GM19324 (cell line): ENCODE measurements at regions not wholly inside any gene's neighbourhood (a gene's known extent, or its start where the extent isn't known, plus 50 kb on each side); places are given as distances from the start of the nearest gene placed in this dataset.
"Not testable (repeated sequence)": the region's sequence is repeated elsewhere in the genome, so short reads cannot be mapped to it uniquely, and the experiment has no call there.

Source experiments
- ATAC-seq: cut with Tn5 transposase; IDR thresholded peaks from one replicate; pipeline ENCODE4 v1.9.1; 2021; ENCODE audit warnings: mild to moderate bottlenecking, moderate library complexity; ENCODE audit not compliant: unreplicated experiment, low FRiP score

DNA sequence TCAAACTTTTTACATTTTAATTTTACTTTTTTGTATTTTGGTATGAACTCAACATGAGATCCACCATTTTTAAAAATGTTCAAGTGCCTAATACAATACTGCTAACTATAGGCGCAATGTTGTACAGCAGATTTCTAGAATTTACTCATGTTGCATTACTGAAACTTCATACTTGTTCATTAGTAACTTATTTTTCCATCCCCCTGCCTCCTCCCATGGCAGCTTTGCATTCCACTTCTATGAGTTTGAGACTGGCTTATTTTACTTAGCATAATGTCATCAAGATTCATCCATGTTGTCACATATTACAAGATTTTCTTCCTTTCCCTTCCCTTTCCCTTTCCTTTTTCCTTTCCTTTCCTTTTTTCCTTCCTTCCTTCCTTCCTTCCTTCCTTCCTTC lies 825.9 kb downstream of the SLC16A7 start:
- ATAC-seq: no peak

DNA sequence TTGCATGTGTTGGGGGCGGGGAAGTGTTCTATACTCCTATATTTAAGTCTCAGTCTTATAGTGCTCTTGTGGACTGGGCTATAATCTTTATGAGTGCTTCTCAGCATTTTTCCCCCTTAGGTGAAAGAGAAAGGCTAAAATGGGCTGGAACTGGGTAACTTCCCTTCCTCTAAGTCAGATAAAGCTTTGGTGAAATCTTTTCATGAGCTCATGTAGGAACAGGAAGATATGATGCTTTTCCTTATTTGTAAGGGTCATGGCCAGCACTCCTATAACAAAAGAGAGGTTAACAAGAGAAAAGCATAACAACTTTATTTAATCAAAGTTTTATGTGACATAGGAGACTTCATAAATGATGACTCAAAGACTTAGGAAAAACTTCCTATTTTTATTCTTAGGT lies 841.5 kb downstream of the SLC16A7 start:
- ATAC-seq: no peak

DNA sequence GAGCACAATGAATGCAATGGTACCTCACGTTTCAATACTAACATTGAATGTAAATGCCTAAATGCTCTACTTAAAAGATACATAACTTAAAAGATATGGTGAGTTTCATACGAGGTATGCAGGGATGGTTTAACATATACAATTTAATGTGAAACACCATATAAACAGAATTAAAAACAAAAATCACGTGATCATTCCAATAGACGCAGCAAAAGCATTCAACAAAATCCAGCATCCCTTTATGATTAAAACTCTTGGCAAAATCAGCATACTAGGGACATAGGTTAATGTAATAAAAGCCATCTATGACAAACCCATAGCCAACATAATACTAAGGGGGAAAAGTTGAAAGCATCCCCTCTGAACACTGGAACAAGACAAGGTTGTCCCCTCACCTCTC lies 845.7 kb downstream of the SLC16A7 start:
- ATAC-seq: no peak

- ATAC-seq: no peak
Observed at GRCh38 chr12:60451457-60451856, 855.6 kb downstream of the SLC16A7 start.

- ATAC-seq: no peak
Observed at GRCh38 chr12:60465060-60465459, 869.2 kb downstream of the SLC16A7 start.

GRCh38 chr12:60468546-60468945 lies 872.7 kb downstream of the SLC16A7 start:
- ATAC-seq: no peak

GRCh38 chr12:60475825-60476224 lies 880.0 kb downstream of the SLC16A7 start:
- ATAC-seq: no peak

DNA sequence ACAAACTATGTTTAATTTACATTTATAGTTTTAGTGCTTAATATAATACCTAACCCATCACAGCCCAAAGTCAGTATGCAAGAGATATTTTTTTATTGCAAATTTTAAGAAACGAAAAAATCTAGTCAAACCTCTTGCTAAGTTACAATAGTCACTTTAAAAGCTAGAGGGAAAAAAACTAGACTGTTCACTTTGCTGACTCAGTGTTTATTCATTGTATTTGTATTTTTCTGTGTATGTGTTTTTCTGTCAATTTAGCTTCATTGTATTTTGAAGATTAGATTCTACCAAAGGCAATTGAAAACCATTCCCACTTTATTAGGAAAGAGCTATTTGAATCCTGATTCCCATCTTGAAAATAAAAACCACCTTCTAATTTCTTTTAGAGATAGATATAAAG lies 891.5 kb downstream of the SLC16A7 start:
- no peak for ATAC-seq

DNA sequence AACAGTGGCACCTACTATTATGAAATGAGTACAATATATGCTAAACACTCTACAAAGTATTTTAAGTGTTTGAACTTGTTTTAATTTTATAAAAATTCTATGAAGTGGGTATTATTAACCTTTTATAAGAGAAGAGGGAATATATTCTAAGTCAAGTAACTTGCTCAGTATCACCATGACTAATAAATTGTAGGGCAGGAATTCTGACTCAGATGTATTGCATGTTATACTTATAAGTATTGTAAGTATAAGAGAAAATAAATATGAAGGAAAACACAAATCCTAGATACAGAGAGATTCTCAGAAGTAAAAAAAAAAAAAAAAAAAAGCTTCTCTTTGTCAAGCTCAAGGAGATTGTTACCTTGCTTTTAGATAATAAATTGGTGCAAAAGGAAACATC lies 893.2 kb downstream of the SLC16A7 start:
- no peak for ATAC-seq

DNA sequence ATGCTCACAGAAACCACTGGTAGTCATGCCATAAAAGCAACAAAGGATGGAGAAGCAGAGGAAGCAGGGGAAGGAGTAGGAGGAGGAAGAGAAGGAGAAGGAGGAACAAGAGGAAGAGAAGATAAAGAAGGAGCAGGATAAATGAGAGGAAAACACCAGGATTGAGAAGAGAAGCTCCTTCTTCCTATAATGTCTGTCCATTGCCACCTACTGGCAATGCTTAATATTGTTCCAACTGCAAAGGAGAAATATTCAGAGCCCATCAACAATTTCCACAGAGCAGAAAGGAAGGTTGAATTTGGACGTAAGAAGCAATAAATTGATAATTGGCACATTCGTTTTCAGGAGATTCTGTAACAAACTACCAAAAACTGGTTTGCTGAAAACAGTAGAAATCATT lies 898.4 kb downstream of the SLC16A7 start:
- no peak for ATAC-seq

DNA sequence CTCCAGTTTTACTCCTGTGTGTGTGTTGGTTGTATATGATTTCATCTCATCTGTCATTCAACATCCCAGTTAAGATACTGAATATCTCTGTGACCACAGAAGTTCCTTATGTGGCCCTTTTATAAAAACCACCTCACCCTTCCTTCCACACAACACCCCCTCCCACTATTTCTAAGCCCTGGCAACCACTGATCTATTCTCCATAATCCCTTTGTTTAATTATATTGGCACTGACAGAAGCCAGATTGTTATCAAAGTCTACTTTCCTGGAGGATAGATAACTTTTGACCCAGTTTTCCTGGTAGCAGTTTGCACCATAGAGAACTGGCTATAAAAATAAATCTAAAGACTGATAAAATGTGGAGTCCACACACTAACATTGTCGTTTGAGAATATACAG lies 902.8 kb downstream of the SLC16A7 start:
- ATAC-seq: no peak

GRCh38 chr12:60501124-60501729 lies 905.4 kb downstream of the SLC16A7 start:
- ATAC-seq: no peak

DNA sequence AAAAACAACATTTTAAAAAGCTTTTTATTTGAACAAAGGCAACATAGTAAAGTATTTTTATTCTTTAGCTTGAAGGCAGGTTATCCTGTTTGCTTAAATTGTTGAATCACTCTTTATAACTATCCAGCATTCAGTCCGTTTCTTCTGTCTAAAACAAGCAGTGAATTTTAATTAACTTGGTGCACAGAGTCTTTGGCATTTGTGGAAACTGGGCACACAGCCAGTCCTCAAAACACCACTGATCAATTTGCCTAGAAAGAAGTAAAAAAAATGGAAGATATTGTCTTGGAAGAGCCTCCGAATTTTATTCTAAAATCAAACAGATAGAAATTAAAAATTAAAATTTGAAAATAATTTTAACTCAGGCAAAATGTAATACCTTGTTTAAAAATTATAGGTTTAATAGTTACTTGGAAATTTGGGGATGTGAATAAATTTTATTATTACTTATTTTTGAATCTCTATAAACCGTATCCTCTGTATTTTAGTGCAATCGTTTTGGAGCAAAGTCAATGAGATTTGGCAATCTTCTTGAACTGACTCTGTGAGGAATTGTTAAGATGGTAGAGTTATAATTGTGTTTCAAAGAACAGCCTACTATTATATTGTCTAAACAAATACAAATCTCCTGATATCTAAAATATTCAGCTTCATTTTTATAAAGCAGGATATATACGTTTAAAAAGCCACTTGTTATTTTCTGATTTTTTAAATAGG lies 927.0 kb downstream of the SLC16A7 start:
- ATAC-seq: no peak

DNA sequence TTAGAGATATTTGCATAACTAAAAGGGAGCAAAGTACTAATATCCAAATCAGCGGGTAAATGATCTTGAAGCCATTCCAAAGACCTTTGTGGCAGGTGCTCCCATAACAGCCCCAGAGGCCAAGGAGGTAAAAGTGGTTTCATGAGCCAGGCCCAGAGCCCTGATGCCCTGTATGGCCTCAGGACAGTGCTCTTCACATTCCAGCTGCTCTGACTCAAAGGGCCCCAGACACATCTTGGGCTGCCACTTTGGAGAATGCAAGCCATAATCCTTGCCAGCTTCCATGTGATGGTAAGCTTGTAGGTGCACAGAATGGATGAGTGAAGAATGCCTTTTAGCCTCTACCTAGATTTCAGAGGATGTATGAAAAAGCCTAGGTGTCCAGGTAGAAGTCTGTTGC lies 933.4 kb downstream of the SLC16A7 start:
- ATAC-seq: no peak

DNA sequence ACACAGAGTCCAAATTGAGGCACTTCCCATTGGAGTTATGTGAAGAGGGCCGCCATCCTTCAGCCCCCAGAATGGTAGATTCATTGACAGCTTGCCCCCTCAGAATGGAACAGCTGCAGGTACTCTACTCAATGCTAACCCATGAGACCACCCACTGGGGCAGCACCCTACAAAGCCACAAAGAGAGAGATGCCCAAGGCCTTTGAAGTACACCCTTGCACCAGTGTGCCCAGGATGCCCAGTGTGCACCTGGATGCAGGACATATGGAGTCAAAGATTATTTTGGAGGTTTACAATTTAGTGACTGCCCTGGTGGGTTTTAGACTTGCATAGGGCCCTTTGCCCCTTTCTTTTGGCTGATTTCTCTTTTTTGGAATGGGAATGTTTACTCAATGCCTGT lies 933.9 kb downstream of the SLC16A7 start:
- ATAC-seq: no peak

DNA sequence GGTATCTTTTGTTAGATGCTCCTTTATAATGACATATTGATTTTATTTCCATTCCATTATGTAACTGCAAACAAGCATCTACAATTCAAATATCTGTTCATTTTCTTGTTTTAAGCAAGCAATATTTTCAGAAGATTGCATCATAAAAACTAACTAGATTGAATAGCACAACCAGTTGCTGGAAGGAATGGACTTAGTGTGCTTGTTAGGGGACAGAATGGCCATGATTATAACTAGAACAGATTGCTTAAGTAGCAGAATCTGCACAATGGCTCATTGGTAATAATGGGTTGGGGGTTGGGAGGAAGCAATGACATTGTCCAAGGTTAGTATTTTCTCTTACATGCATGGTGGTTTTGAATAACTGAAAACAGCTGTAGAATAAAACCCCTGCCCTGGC lies 939.5 kb downstream of the SLC16A7 start:
- ATAC-seq: no peak

DNA sequence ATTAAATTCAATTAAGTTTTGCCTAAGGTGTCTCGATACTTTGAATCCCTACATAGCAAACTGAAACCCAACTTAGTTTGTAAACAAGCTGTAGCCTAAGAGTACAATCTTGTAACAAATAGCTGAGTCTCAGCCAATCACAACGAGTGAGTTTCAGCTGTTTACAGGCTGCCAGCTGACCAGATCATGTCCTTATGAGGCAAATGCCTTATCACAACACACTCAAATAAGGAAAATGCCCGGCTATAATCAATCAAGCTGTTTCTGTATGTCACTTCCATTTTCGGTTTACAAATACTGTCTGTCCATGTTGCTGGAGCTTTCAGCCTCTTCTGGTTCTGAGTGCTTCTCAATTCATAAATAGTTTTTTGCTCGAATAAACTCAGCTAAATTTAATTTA lies 943.8 kb downstream of the SLC16A7 start:
- no peak for ATAC-seq

DNA sequence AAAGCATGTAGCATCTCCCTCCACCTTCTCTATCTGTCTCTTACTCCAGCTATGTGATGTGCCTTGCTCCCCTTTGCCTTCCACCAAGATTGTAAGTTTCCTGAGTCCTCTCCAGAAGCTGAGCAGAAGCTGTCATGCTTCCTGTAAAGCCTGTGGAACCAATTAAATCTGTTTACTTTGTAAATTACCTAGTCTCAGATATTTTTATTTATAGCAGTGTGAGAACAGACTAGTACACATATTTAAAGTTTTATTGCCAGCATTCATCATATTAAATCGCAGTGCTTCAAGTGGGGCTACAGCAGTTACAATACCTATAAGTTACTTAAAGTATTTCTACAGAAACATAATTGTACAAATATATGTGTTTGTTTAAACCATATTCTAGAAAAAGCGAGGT lies 973.1 kb downstream of the SLC16A7 start:
- no peak for ATAC-seq

DNA sequence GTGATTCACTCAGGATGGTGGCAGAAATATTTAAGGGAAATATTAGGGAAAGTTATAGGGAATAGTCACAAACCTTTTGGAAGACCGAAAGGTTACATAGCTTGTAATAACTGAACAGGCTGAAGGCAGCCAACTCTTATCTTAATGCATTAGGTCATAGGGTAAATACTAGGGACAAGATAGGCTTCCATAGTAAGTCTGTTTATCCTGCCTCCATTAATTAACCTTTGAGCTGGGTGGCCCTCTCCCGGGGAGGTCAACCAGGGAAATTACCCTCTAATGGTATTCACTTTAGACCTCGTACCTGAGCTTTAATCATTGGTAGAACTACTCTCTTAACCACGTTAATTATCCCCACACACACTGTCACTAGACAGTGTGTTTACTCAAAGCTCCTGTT lies 981.8 kb downstream of the SLC16A7 start:
- no peak for ATAC-seq

DNA sequence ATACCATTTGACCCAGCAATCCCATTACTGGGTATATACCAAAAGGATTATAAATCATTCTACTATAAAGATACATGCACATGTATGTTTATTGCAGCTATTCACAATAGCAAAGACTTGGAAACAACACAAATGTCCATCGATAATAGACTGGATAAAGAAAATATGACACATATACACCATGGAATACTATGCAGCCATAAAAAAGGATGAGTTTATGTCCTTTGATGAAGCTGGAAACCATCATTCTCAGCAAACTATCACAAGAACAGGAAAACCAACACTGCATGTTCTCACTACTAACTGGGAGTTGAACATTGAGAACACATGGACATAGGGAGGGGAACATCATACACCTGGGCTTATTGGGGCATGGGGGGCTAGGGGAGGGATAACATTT lies 991.8 kb downstream of the SLC16A7 start:
- ATAC-seq: not testable (repeated sequence)

DNA sequence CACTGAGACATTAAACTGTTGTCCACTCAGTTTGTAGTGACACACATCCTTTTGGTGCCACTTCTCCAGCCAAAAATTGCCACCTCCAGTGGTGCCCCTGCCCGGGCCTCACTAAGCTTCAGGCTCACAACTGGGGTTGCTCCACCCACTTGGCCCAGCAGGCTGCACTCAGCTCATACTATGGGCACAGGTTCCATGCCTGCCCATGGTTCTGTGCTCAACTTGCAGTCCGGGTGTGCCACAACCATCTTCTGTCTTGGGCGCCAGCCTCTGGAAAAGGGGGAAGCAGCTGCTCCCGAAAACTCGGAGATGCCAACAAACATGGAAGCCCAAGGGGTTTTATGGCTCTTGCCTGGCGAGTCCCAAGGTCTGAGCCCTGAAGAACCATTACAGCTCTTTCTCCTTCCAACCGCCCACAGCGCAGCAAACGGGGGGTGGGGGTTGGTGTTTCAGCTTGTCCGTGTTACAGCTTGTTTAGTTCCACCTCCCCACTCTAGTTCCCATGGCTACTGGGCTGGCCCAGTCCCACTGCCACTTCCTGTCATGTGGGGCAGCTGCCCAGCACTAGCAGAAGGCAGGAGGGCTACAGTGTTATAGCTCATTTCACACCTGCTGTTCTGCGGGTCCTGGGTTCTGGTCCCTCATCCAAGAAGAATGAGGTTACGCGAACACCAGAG lies 998.3 kb downstream of the SLC16A7 start:
- ATAC-seq: no peak

GRCh38 chr12:60602601-60603000 lies 1006.8 kb downstream of the SLC16A7 start:
- ATAC-seq: no peak
